ENCODE measurements at regions not wholly inside any gene's neighbourhood (a gene's known extent, or its start where the extent isn't known, plus 50 kb on each side); places are given as distances from the start of the nearest gene placed in this dataset.

DNA sequence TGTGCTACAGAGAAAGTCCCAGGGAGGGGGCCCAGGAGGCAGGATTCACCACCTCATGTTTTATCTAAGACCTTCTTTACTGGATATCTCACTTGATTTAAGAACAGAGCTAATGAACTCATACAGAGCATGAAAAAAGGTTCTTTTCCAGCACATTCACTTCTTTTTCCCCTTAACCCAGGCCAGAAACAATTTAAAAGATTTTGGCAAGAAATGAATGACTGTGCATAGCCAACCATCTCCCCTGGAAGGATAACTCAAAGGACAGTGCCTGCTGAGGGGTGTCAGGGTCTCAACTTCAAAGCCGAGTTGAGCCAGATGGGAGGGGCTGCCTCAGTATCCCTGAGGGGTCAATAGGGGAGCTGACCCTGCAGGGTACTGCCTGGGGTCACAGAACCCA, 253.4 kb downstream of the SOD2 start:
- TF ChIP-seq, protein P1, sequence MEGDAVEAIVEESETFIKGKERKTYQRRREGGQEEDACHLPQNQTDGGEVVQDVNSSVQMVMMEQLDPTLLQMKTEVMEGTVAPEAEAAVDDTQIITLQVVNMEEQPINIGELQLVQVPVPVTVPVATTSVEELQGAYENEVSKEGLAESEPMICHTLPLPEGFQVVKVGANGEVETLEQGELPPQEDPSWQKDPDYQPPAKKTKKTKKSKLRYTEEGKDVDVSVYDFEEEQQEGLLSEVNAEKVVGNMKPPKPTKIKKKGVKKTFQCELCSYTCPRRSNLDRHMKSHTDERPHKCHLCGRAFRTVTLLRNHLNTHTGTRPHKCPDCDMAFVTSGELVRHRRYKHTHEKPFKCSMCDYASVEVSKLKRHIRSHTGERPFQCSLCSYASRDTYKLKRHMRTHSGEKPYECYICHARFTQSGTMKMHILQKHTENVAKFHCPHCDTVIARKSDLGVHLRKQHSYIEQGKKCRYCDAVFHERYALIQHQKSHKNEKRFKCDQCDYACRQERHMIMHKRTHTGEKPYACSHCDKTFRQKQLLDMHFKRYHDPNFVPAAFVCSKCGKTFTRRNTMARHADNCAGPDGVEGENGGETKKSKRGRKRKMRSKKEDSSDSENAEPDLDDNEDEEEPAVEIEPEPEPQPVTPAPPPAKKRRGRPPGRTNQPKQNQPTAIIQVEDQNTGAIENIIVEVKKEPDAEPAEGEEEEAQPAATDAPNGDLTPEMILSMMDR (conservative IDR thresholded peaks at IDR 0.05; ENCODE audit: low read depth, low read length): no peak
- DNase-seq (ENCODE audit: low read depth): no peak
- no peak overlapping the region for H3K4me3 ChIP-seq (ENCODE audit: low read length)

DNA sequence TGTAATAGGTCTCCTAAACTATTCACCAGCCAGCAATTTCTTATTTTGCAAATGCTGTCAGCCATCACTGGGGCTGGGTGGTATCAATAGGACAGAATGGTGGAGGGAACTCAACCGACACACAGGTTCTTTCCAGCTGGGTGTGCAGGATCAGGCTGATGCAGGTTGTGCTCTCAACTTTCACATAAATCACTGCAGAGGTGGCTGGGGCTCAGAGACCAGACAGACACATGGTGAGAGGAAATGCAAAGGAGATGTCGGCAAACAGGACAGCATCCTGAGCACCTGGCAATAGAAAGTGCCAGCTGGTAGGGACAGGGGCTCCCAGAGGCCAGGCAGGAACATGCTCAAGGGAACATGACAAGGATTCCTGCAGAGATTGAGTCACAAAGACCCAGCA, 254.9 kb downstream of the SOD2 start:
- H3K4me3 ChIP-seq (ENCODE audit: low read length): no peak overlapping the region
- DNase-seq (ENCODE audit: low read depth): no peak
- TF ChIP-seq, protein P1 (conservative IDR thresholded peaks at IDR 0.05; ENCODE audit: low read depth, low read length): no peak

DNA sequence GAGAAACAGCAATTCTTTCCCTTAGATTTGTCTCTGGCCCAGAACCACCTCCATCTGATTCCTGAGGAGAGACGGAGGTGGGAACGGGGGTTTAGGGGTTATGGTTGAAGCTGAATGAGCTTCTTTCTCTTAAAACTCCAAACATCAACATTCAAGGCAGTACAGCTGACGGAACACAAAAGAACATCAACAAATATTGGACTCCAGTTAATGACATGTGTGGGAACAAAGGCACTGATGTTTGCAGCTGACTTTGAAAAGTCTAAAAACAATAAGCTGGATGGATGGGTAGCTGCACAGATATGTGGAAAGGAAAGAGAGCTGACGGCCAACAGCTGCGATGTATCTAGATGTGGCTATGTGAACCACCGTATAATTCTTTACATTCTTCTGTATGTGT, 256.5 kb downstream of the SOD2 start:
- no peak overlapping the region for H3K4me3 ChIP-seq (ENCODE audit: low read length)
- TF ChIP-seq, protein P1 (conservative IDR thresholded peaks at IDR 0.05; ENCODE audit: low read depth, low read length): no peak
- no peak for DNase-seq (ENCODE audit: low read depth)

DNA sequence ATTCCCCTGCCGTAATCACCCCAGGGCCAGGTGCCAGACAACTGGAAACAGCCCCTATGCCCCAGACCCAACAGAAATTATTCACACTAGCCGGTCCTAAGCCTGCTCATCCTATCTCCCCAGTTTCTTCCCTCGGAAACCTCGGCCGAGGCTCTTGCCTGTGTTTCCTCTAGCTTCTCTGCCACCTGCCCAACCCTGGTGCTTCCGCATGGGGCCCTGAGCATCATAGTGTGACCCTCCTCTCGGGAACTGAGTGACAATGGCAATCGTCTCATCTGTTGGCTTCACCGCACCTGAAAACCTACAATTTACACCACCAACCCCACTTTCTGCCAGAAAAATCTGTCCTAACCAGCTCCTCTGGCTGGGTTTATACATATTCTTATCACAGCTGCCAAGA, 257.3 kb downstream of the SOD2 start:
- no peak for DNase-seq (ENCODE audit: low read depth)
- H3K4me3 ChIP-seq (ENCODE audit: low read length): no peak overlapping the region
- TF ChIP-seq, protein P1 (conservative IDR thresholded peaks at IDR 0.05; ENCODE audit: low read depth, low read length): no peak

DNA sequence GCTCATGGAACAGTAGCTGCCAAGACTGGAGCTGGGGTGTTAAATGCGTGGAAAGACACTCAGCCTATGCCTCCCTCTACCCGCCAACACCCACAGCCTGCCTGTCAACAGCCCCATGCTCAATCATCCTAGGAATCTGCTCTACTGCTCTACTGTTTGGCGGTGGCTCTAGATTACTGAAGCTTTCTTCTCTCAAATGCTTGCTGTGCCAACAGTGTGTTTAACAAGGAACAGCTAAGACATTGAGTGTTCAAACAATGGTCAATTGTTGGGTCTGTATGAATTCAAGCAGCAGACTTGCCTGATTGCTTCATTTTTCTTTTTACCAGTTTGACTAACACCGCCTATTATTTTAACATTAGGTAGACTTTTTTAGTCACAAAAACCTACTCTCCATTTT, 258.6 kb downstream of the SOD2 start:
- no peak overlapping the region for H3K4me3 ChIP-seq (ENCODE audit: low read length)
- no peak for DNase-seq (ENCODE audit: low read depth)
- TF ChIP-seq, protein P1 (conservative IDR thresholded peaks at IDR 0.05; ENCODE audit: low read depth, low read length): no peak

DNA sequence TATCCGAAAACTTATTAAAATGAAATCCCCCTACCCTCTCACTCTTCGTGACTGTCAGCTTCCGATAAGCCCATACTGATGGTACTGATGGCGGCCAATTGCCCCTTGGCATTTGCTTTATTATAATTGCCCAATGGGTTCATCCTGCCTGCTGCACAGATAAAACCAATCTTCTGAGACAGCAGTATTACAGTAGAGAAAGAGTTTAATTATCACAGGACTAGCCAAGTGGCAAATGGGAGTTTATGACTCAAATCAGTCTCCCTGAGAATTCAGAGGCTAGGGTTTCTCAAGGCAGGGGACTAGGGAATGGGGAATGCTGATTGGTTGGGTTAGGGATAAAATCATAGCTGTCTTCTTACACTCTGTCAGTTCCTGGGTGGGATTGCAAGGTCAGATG, 259.5 kb downstream of the SOD2 start:
- H3K4me3 ChIP-seq (ENCODE audit: low read length): no peak overlapping the region
- DNase-seq (ENCODE audit: low read depth): no peak
- TF ChIP-seq, protein P1 (conservative IDR thresholded peaks at IDR 0.05; ENCODE audit: low read depth, low read length): no peak

DNA sequence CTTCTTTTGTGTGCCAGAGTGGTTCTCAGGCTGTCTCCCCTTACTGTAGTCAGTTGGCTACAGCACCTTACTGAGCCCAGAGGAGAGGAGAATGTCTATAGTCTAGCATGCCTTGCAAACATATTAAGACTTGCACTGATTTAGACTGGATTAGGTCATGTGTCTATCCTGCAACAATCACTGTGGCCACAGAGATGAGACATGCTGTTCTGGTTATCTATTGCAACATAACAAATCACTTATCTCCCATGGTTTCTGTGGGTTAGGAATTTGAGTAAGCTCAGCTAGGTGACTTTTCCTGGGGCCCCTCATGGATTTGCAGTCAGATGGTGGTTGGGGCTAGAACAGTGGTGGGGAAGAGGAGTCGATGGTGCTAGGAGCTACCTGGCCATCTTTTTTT, 261.3 kb downstream of the SOD2 start:
- DNase-seq (ENCODE audit: low read depth): no peak
- TF ChIP-seq, protein P1 (conservative IDR thresholded peaks at IDR 0.05; ENCODE audit: low read depth, low read length): no peak
- H3K4me3 ChIP-seq (ENCODE audit: low read length): no peak overlapping the region

Data from retinal pigment epithelial cell (primary cell).